Transverse colon (tissue), 4 donors: ENCODE measurements at regions not wholly inside any gene's neighbourhood (a gene's known extent, or its start where the extent isn't known, plus 50 kb on each side); places are given as distances from the start of the nearest gene placed in this dataset.

Source experiments
- DNase-seq: peaks from one replicate; pipeline ENCODE4 v3.0.0-alpha.2; 2019
- H3K27ac ChIP-seq, 4 donors: fragments of 200-600 bp; sonication (generic); 2 replicates each; pipeline ENCODE4 v1.5.1; 2016 to 2018; ENCODE audit warnings: inconsistent platforms in 4 of 4
- H3K27me3 ChIP-seq: fragments of 200-600 bp; sonication (generic); 2 replicates; pipeline ENCODE4 v1.5.1; 2017; ENCODE audit warnings: inconsistent platforms
- H3K36me3 ChIP-seq, 4 donors: fragments of 200-600 bp; sonication (generic); 2 replicates each; pipeline ENCODE4 v1.5.1; 2017 to 2019; ENCODE audit warnings: inconsistent platforms in 4 of 4
- H3K4me1 ChIP-seq, 4 donors: fragments of 200-600 bp; sonication (generic); 2 replicates each; pipeline ENCODE4 v1.5.1; 2017 to 2020; ENCODE audit warnings: inconsistent platforms in 4 of 4
- H3K4me3 ChIP-seq, 4 donors: fragments of 200-600 bp; sonication (generic); 1 replicate in 1 of 4; 2 replicates in 3 of 4; pipeline versions ENCODE4 v1.5.1 to v1.6.1; 2017 to 2019; ENCODE audit warnings: inconsistent platforms in 4 of 4
- H3K9me3 ChIP-seq, 2 donors: fragments of 200-600 bp; sonication (generic); 2 replicates each; pipeline ENCODE4 v1.5.1; 2017 to 2019; ENCODE audit warnings: inconsistent platforms in 2 of 2
- CTCF ChIP-seq, 5 experiments: fragments of 200-600 bp in 3 of 5; fragments of 450-650 bp in 2 of 5; sonication (generic) in 3 of 5; IDR thresholded peaks; 1 replicate in 2 of 5; 2 replicates in 3 of 5; pipeline ENCODE4 v1.5.1; 2016 to 2017; ENCODE audit warnings: antibody characterized with exemption in 5 of 5, inconsistent platforms in 3 of 5, mild to moderate bottlenecking in 2 of 5, moderate library complexity in 1 of 5
- EP300 ChIP-seq: sonication (generic); formaldehyde crosslinking; IDR thresholded peaks from one replicate; pipeline ENCODE4 v1.6.1; 2017; ENCODE audit warnings: antibody characterized with exemption, low read depth
- POLR2A ChIP-seq: fragments of 450-650 bp; IDR thresholded peaks from one replicate; pipeline ENCODE4 v1.6.1; 2016; ENCODE audit warnings: antibody characterized with exemption, mild to moderate bottlenecking, moderate library complexity
- POLR2AphosphoS5 ChIP-seq, 3 donors: sonication (generic); formaldehyde crosslinking; IDR thresholded peaks; one replicate each; pipeline ENCODE4 v1.6.1; 2016; ENCODE audit warnings: antibody characterized with exemption in 3 of 3
- WGBS, 2 donors: methylation state at CpG; one replicate each; pipeline ENCODE4 v1.1.5; 2018; ENCODE audit warnings: low coverage in 1 of 2; 5-methylcytosine and 5-hydroxymethylcytosine counted together
- in situ Hi-C, 4 donors: fragments of 200-750 bp; cut with MboI; loops; one replicate each; pipeline versions ENCODE4 v1.15.0 to v1.15.1; 2017; ENCODE audit warnings: low sequenced_read_pairs in 3 of 4, low pct_ligation_motif_present in 1 of 4, low pct_unique_long_range_greater_than_20kb in 1 of 4
- intact Hi-C: fragments of 100-400 bp; cut with DNase I; formaldehyde crosslinking; loops from one replicate; pipeline ENCODE4 v1.15.1; 2023; ENCODE audit warnings: low total_unique reads

DNA sequence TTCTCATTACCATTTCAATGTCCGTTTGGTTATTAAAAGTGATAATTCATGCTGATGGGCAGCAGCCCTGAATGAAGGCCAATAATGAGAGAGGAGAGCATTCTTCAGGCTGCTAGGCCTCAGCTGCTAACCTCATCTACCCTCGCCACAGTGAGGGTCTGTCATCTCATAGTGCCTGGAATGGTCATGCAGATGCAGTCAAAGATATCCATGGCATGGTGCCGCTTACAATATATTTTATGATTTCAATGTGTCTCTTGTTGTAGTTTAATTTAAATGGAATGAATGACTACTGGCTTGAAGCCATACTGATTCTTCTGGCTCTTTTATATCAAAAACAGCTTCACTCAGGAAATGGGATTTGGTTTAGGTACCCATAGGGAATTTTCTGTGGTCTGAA lies 126.9 kb downstream of the SLC16A9 start:
- Histone ChIP-seq H3K27ac (no peak overlapping the region), H3K4me1 (peaks cover 9 to 32% (median 17%) of the 10 kb centered on the region in 4 donors), H3K27me3 (no peaks in the 10 kb centered on the region), H3K36me3 (no peaks in the 10 kb centered on the region), H3K4me3 (no peak overlapping the region), H3K9me3 (no peaks in the 10 kb centered on the region)
- in situ Hi-C loops (loop anchor here in 1 of 4 donors (25.0 kb wide), 1 partner anchor 345 kb away; no protein-coding TSS in a partner anchor), intact Hi-C loops (loop anchor here (10.0 kb wide), 1 partner anchor 348 kb away; no protein-coding TSS in a partner anchor)
- TF ChIP-seq POLR2A: no peak
- no peak for TF ChIP-seq CTCF (IDR thresholded peaks at IDR 0.05)
- TF ChIP-seq EP300: no peak
- no peak for TF ChIP-seq POLR2AphosphoS5 (IDR thresholded peaks at IDR 0.05)
- no peak for DNase-seq
- WGBS, 2 donors: 86 to 89% methylated on average over 1 to 3 of the region's 3 CpGs

DNA sequence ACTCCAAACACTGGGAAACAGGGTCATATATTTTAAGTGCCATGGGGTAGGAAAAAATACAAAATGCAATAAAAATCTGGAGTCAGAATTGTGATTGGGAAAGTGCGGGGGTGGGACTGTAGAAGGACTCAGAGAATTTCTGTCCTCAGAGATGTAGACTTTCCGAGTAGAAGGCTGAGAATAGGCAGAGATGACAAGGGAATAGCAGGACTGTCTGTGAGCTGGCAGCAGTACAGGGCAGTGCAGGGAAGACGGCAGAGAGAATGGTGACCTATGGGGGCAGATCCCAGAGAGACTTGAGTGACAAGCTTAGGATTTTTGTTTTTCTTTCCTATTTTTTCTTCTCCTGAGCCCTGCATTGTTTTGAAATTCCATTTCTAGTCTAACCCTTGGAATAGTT lies 127.6 kb downstream of the SLC16A9 start:
- DNase-seq: no peak
- in situ Hi-C loops (loop anchor here in 1 of 4 donors (25.0 kb wide), 1 partner anchor 345 kb away; no protein-coding TSS in a partner anchor), intact Hi-C loops (loop anchor here (10.0 kb wide), 1 partner anchor 347 kb away; no protein-coding TSS in a partner anchor)
- no peaks in the 10 kb centered on the region for H3K27me3 ChIP-seq
- no peaks in the 10 kb centered on the region for H3K9me3 ChIP-seq
- H3K4me1 ChIP-seq: peaks cover 9 to 25% (median 14%) of the 10 kb centered on the region in 4 donors
- no peak overlapping the region for H3K4me3 ChIP-seq
- no peaks in the 10 kb centered on the region for H3K36me3 ChIP-seq
- TF ChIP-seq POLR2AphosphoS5 (IDR thresholded peaks at IDR 0.05): no peak
- TF ChIP-seq EP300: no peak
- no peak for TF ChIP-seq CTCF (IDR thresholded peaks at IDR 0.05)
- no peak for TF ChIP-seq POLR2A
- 64 to 79% methylated on average over 3 of the region's 3 CpGs for WGBS, 2 donors
- H3K27ac ChIP-seq: no peak overlapping the region

DNA sequence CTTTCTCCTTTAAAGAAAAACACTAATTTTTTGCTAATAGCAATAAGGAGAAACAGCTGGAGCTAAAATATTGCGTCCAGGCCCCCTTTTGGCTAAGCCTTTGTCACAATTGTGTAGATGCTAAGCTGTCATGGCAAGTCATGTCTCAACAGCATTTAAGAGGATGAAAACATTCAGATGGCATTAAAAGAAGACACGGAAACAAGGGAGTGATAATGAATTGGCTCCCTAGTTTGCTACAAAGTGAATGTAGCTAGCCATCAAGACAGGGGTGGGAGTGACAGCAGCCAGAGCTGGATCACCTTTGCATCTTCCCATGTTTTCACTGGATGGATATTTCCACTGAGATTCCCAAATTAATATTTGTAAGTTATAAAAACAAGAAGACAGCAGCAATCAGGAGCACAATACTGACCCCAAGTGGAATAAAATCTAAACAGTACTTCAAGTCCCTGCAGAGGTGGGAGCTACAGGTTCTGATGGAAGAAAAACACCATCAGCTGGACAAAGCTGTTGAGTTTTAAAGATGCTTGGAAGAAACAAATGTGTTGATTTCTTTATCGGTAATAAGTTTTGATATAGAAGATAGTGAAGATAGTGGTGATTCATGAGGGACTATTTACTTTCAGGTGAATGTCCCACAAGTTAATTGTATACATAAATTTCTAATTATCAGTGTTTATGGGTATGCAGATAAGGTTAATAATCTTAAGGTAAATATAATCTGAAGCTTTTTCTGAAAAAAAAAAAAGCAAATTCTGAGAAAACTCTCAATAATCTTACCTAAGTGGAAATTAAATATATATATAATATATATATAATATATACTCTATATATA lies 129.4 kb downstream of the SLC16A9 start:
- Histone ChIP-seq H3K4me1 (peaks cover 0 to 10% (median 2%) of the 10 kb centered on the region in 4 donors), H3K9me3 (no peaks in the 10 kb centered on the region), H3K27me3 (no peaks in the 10 kb centered on the region), H3K27ac (no peak overlapping the region), H3K36me3 (no peaks in the 10 kb centered on the region), H3K4me3 (no peak overlapping the region)
- TF ChIP-seq POLR2A (no peak), CTCF (IDR thresholded peaks at IDR 0.05) (peak in 4 of 5 experiments; percentile 18 to 45 (median 34))
- in situ Hi-C loops: loop anchor here in 1 of 4 donors (25.0 kb wide), 1 partner anchor 343 kb away; no protein-coding TSS in a partner anchor
- no peak for DNase-seq
- intact Hi-C loops: loop anchor here (10.0 kb wide), 1 partner anchor 345 kb away; no protein-coding TSS in a partner anchor
- 35 to 43% methylated on average over 3 of the region's 3 CpGs for WGBS, 2 donors

- Histone ChIP-seq H3K9me3 (no peaks in the 10 kb centered on the region), H3K36me3 (no peaks in the 10 kb centered on the region), H3K27me3 (no peaks in the 10 kb centered on the region), H3K27ac (peak overlapping the region in 1 of 4 donors; percentile 26), H3K4me3 (no peak overlapping the region), H3K4me1 (no peaks in the 10 kb centered on the region)
- TF ChIP-seq POLR2AphosphoS5 (IDR thresholded peaks at IDR 0.05) (no peak), CTCF (IDR thresholded peaks at IDR 0.05) (no peak), EP300 (no peak)
- no peak for DNase-seq
- WGBS, 2 donors: 80% methylated on average over 4 of the region's 4 CpGs; no CpG with 5 or more reads in 1 of the 2 donors
- in situ Hi-C loops (loop anchor here in 1 of 4 donors (25.0 kb wide), 1 partner anchor 341 kb away; no protein-coding TSS in a partner anchor), intact Hi-C loops (no loop called here)
These were observed 130.9 kb downstream of the SLC16A9 start for GRCh38 chr10:59578741-59579140.
